ENCODE measurements at regions not wholly inside any gene's neighbourhood (a gene's known extent, or its start where the extent isn't known, plus 50 kb on each side); places are given as distances from the start of the nearest gene placed in this dataset.

DNA sequence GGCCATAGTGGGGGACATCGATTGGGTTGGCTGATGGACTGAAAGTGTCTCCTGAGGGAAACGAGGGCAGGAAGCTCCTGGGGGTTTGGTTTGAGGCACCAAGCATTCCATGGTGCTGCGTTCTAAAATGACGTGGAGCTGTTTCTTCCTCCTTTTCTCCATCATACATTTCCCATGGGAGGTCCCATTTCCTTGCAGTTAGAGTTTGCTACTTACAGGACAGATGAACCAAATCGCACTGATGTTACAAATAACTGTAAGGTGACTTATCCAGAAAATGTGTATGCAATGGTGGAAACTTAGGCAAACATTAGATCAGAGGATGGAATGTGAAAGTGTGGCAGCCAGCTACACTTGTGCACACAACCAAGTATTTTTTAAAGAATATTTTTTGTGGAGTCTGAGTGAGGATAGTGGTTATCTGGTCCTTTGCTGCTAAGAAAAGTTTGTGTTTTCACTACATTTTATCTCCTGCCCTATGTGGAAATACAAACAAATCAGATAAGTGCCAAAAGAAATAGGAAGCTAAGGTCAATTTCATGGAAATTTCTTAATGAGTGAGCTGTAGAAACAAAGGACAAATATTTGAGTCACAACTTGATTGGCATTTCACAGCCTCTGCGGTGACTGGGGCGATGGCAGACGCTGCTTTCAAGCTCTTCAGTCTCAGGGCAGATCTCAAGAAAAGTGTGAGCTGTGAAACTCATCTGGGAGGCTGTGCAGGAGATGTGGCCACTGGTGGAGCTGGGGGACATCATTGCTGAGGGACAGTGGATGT, 256.2 kb downstream of the TSN start:
- TF ChIP-seq, protein P1, sequence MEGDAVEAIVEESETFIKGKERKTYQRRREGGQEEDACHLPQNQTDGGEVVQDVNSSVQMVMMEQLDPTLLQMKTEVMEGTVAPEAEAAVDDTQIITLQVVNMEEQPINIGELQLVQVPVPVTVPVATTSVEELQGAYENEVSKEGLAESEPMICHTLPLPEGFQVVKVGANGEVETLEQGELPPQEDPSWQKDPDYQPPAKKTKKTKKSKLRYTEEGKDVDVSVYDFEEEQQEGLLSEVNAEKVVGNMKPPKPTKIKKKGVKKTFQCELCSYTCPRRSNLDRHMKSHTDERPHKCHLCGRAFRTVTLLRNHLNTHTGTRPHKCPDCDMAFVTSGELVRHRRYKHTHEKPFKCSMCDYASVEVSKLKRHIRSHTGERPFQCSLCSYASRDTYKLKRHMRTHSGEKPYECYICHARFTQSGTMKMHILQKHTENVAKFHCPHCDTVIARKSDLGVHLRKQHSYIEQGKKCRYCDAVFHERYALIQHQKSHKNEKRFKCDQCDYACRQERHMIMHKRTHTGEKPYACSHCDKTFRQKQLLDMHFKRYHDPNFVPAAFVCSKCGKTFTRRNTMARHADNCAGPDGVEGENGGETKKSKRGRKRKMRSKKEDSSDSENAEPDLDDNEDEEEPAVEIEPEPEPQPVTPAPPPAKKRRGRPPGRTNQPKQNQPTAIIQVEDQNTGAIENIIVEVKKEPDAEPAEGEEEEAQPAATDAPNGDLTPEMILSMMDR (IDR thresholded peaks at IDR 0.05) = no peak
- TF ChIP-seq EZH2 (IDR thresholded peaks at IDR 0.05) (no peak), EZH2phosphoT487 (IDR thresholded peaks at IDR 0.05) (no peak)

All from neural progenitor cell (in vitro differentiated cells).